Sigmoid colon (tissue), 6 donors: ENCODE measurements at regions not wholly inside any gene's neighbourhood (a gene's known extent, or its start where the extent isn't known, plus 50 kb on each side); places are given as distances from the start of the nearest gene placed in this dataset.
A peak's percentile ranks its signal among the peaks of the same experiment; 100 is the strongest.
"Not testable (repeated sequence)": the region's sequence is repeated elsewhere in the genome, so short reads cannot be mapped to it uniquely, and the experiment has no call there.

Experiments used
- DNase-seq: peaks from one replicate; pipeline ENCODE4 v3.0.0-alpha.2; 2019
- H3K27ac ChIP-seq, 4 donors: fragments of 200-600 bp; sonication (generic); one replicate each; pipeline ENCODE4 v1.5.1; 2016 to 2019; ENCODE audit warnings: mild to moderate bottlenecking in 1 of 4
- H3K27me3 ChIP-seq, 3 donors: fragments of 200-600 bp; sonication (generic); one replicate each; pipeline ENCODE4 v1.5.1; 2019; ENCODE audit warnings: mild to moderate bottlenecking in 1 of 3
- H3K36me3 ChIP-seq, 4 donors: fragments of 200-600 bp; sonication (generic); one replicate each; pipeline ENCODE4 v1.5.1; 2016 to 2019
- H3K4me1 ChIP-seq, 4 donors: fragments of 200-600 bp; sonication (generic); one replicate each; pipeline ENCODE4 v1.5.1; 2017 to 2019
- H3K4me3 ChIP-seq, 4 donors: fragments of 200-600 bp; sonication (generic); one replicate each; pipeline ENCODE4 v1.5.1; 2017 to 2019; ENCODE audit warnings: mild to moderate bottlenecking in 2 of 4, moderate library complexity in 1 of 4
- H3K9me3 ChIP-seq, 4 donors: fragments of 200-600 bp in 3 of 4; sonication (generic) in 3 of 4; one replicate each; pipeline versions ENCODE4 v1.5.1 to v1.6.1; 2013 to 2019
- CTCF ChIP-seq, 4 experiments: fragments of 450-650 bp in 3 of 4; fragments of 200-600 bp in 1 of 4; IDR thresholded peaks; one replicate each; pipeline ENCODE4 v1.5.1; 2016 to 2019; ENCODE audit warnings: antibody characterized with exemption in 4 of 4, mild to moderate bottlenecking in 3 of 4, moderate library complexity in 2 of 4
- EP300 ChIP-seq, 4 donors: sonication (generic); formaldehyde crosslinking; IDR thresholded peaks; one replicate each; pipeline ENCODE4 v1.6.1; 2017; ENCODE audit warnings: antibody characterized with exemption in 4 of 4
- POLR2A ChIP-seq, 2 donors: fragments of 450-650 bp; IDR thresholded peaks; one replicate each; pipeline ENCODE4 v1.6.1; 2016; ENCODE audit warnings: antibody characterized with exemption in 2 of 2, mild to moderate bottlenecking in 2 of 2, moderate library complexity in 2 of 2
- POLR2AphosphoS5 ChIP-seq, 4 donors: sonication (generic); formaldehyde crosslinking; IDR thresholded peaks; one replicate each; pipeline ENCODE4 v1.6.1; 2017; ENCODE audit warnings: antibody characterized with exemption in 4 of 4
- WGBS, 2 donors: extraction: QIAGEN DNeasy Blood & Tissue Kit; methylation state at CpG; one replicate each; pipeline ENCODE4 v1.1.7; 2013; 5-methylcytosine and 5-hydroxymethylcytosine counted together
- intact Hi-C: fragments of 100-400 bp; cut with DNase I; formaldehyde crosslinking; loops from one replicate; pipeline ENCODE4 v1.15.1; 2023
- donor health status: healthy with polysubstance abuse.
- donor health status: healthy.

- Histone ChIP-seq H3K4me1 (no peaks in the 10 kb centered on the region), H3K27ac (no peak overlapping the region), H3K4me3 (no peak overlapping the region), H3K36me3 (no peaks in the 10 kb centered on the region), H3K9me3 (no peaks in the 10 kb centered on the region), H3K27me3 (no peaks in the 10 kb centered on the region)
- TF ChIP-seq EP300 (IDR thresholded peaks at IDR 0.05) (no peak), POLR2A (IDR thresholded peaks at IDR 0.05) (no peak), CTCF (IDR thresholded peaks at IDR 0.05) (no peak), POLR2AphosphoS5 (IDR thresholded peaks at IDR 0.05) (no peak)
- 91 to 92% methylated on average over 2 of the region's 2 CpGs for whole genome bisulfite sequencing, 2 donors
- intact Hi-C loops, result no loop called here
- no peak for DNase-seq
Observed at GRCh38 chr2:81403508-81403907, 1099.0 kb upstream of the LRRTM1 start.

GRCh38 chr2:81396417-81397019 lies 1092.0 kb upstream of the LRRTM1 start:
- no peaks in the 10 kb centered on the region for H3K27me3 ChIP-seq
- TF ChIP-seq POLR2AphosphoS5 (IDR thresholded peaks at IDR 0.05) (no peak), POLR2A (IDR thresholded peaks at IDR 0.05) (no peak), CTCF (IDR thresholded peaks at IDR 0.05) (no peak), EP300 (IDR thresholded peaks at IDR 0.05) (no peak)
- DNase-seq, result no peak
- H3K4me3 ChIP-seq, result no peak overlapping the region
- H3K9me3 ChIP-seq, result no peaks in the 10 kb centered on the region
- H3K36me3 ChIP-seq, result no peaks in the 10 kb centered on the region
- intact Hi-C loops, result no loop called here
- WGBS, 2 donors, result 92 to 96% methylated on average over 4 of the region's 4 CpGs
- H3K27ac ChIP-seq, result no peak overlapping the region
- peaks cover 0 to 3% (median 0%) of the 10 kb centered on the region in 4 donors for H3K4me1 ChIP-seq

GRCh38 chr2:81395746-81396145 lies 1091.2 kb upstream of the LRRTM1 start:
- 43 to 63% methylated on average over 2 of the region's 2 CpGs for WGBS, 2 donors

GRCh38 chr2:81389203-81389602 lies 1084.7 kb upstream of the LRRTM1 start:
- intact Hi-C loops, result no loop called here
- H3K9me3 ChIP-seq, result no peaks in the 10 kb centered on the region
- no peak for DNase-seq
- H3K27me3 ChIP-seq, result no peaks in the 10 kb centered on the region
- no peak overlapping the region for H3K27ac ChIP-seq
- TF ChIP-seq CTCF (IDR thresholded peaks at IDR 0.05), result no peak
- no peak for TF ChIP-seq POLR2AphosphoS5 (IDR thresholded peaks at IDR 0.05)
- TF ChIP-seq EP300 (IDR thresholded peaks at IDR 0.05), result no peak
- no peak for TF ChIP-seq POLR2A (IDR thresholded peaks at IDR 0.05)
- H3K4me1 ChIP-seq, result peaks cover 0 to 3% (median 0%) of the 10 kb centered on the region in 4 donors
- 69 to 75% methylated on average over 3 of the region's 3 CpGs for WGBS, 2 donors
- no peak overlapping the region for H3K4me3 ChIP-seq
- H3K36me3 ChIP-seq, result no peaks in the 10 kb centered on the region

More at GRCh38 chr2:81395746-81396145, 1091.2 kb upstream of the LRRTM1 start:
- Histone ChIP-seq H3K27ac (no peak overlapping the region), H3K9me3 (no peaks in the 10 kb centered on the region), H3K4me1 (peaks cover 0 to 3% (median 0%) of the 10 kb centered on the region in 4 donors), H3K27me3 (no peaks in the 10 kb centered on the region), H3K4me3 (no peak overlapping the region), H3K36me3 (no peaks in the 10 kb centered on the region)
- no peak for TF ChIP-seq POLR2AphosphoS5 (IDR thresholded peaks at IDR 0.05)
- no peak for TF ChIP-seq EP300 (IDR thresholded peaks at IDR 0.05)
- no peak for TF ChIP-seq CTCF (IDR thresholded peaks at IDR 0.05)
- TF ChIP-seq POLR2A (IDR thresholded peaks at IDR 0.05), result no peak
- no peak for DNase-seq
- intact Hi-C loops, result no loop called here

- Histone ChIP-seq H3K27me3 (no peaks in the 10 kb centered on the region), H3K9me3 (peaks cover 0 to 2% (median 0%) of the 10 kb centered on the region in 4 donors), H3K4me1 (no peaks in the 10 kb centered on the region), H3K27ac (no peak overlapping the region), H3K36me3 (no peaks in the 10 kb centered on the region), H3K4me3 (no peak overlapping the region)
- no peak for DNase-seq
- TF ChIP-seq POLR2AphosphoS5 (IDR thresholded peaks at IDR 0.05) (no peak), POLR2A (IDR thresholded peaks at IDR 0.05) (no peak), EP300 (IDR thresholded peaks at IDR 0.05) (no peak), CTCF (IDR thresholded peaks at IDR 0.05) (no peak)
- intact Hi-C loops, result no loop called here
Observed at GRCh38 chr2:81363800-81364199, 1059.2 kb upstream of the LRRTM1 start.

- intact Hi-C loops, H3K27me3 ChIP-seq, H3K36me3 ChIP-seq, H3K4me3 ChIP-seq, H3K9me3 ChIP-seq, H3K27ac ChIP-seq, H3K4me1 ChIP-seq: not testable (repeated sequence)
- 90 to 93% methylated on average over 11 of the region's 11 CpGs for WGBS, 2 donors
- DNase-seq, result peak; percentile 45
Observed at GRCh38 chr2:81362468-81362867, 1057.9 kb upstream of the LRRTM1 start.
